SK-N-SH (cell line): ENCODE measurements at regions not wholly inside any gene's neighbourhood (a gene's known extent, or its start where the extent isn't known, plus 50 kb on each side); places are given as distances from the start of the nearest gene placed in this dataset.

Source experiments
- CTCF ChIA-PET: fragments of 300-600, 350-600 bp; formaldehyde crosslinking; extraction: SDS; loops from one replicate; lab custom pipeline; 2021; lab: Yijun Ruan, JAX
- POLR2A ChIA-PET: fragments of 350-600 bp; sonication (Branson Sonifier 250); formaldehyde crosslinking; extraction: SDS; loops from one replicate; lab custom pipeline; 2020; ENCODE audit warnings: antibody characterized with exemption, inconsistent platforms; lab: Yijun Ruan, JAX
- DNase-seq: peaks from one replicate; pipeline ENCODE4 v3.0.0; 2012
- H2AFZ ChIP-seq: fragments of 200-600 bp; sonication (generic); 2 replicates; pipeline ENCODE4 v1.8.1; 2016; ENCODE audit warnings: antibody characterized with exemption, mild to moderate bottlenecking, low read depth
- H3F3A ChIP-seq: fragments of 200-600 bp; sonication (generic); replicated peaks from 2 replicates; pipeline ENCODE3; 2016; ENCODE audit warnings: antibody characterized with exemption, mild to moderate bottlenecking; ENCODE audit not compliant: insufficient read depth
- H3K27ac ChIP-seq, 2 experiments: fragments of 200-500 bp in 1 of 2; fragments of 200-600 bp in 1 of 2; sonication (Bioruptor generic) in 1 of 2; sonication (generic), shearing (Covaris generic) in 1 of 2; 2 replicates each; pipeline versions ENCODE4 v1.5.1 to v1.6.1; 2014 to 2016; ENCODE audit warnings: low read depth in 2 of 2, inconsistent platforms in 1 of 2, low read length in 1 of 2, mild to moderate bottlenecking in 1 of 2, mixed read lengths in 1 of 2
- H3K27me3 ChIP-seq: fragments of 200-600 bp; sonication (generic), shearing (Covaris generic); 2 replicates; pipeline ENCODE4 v1.6.1; 2016; ENCODE audit warnings: mixed run types; ENCODE audit not compliant: insufficient read depth
- H3K36me3 ChIP-seq, 2 experiments: fragments of 200-500 bp in 1 of 2; fragments of 200-600 bp in 1 of 2; sonication (Bioruptor generic) in 1 of 2; sonication (generic) in 1 of 2; replicated peaks in 1 of 2; 2 replicates each; pipeline versions ENCODE3 to v1.5.1; 2014 to 2016; ENCODE audit warnings: low read length in 1 of 2, mild to moderate bottlenecking in 1 of 2; ENCODE audit not compliant: insufficient read depth in 2 of 2, control insufficient read depth in 1 of 2
- H3K4me1 ChIP-seq, 2 experiments: fragments of 200-500 bp in 1 of 2; fragments of 200-600 bp in 1 of 2; sonication (Bioruptor generic) in 1 of 2; sonication (generic), shearing (Covaris generic) in 1 of 2; 2 replicates each; pipeline versions ENCODE4 v1.5.1 to v1.6.1; 2014 to 2016; ENCODE audit warnings: low read depth in 1 of 2, low read length in 1 of 2, mixed run types in 1 of 2; ENCODE audit not compliant: insufficient read depth in 2 of 2, control insufficient read depth in 1 of 2
- H3K4me2 ChIP-seq: fragments of 200-600 bp; sonication (generic), shearing (Covaris generic); 2 replicates; pipeline ENCODE4 v1.6.1; 2017; ENCODE audit warnings: mixed run types
- H3K4me3 ChIP-seq, 2 experiments: fragments of 200-500 bp in 1 of 2; fragments of 200-600 bp in 1 of 2; sonication (Bioruptor generic) in 1 of 2; sonication (generic), shearing (Covaris generic) in 1 of 2; 2 replicates each; pipeline versions ENCODE4 v1.5.1 to v1.8.1; 2014 to 2016; ENCODE audit warnings: low read depth in 2 of 2, inconsistent platforms in 1 of 2, low read length in 1 of 2, mild to moderate bottlenecking in 1 of 2, mixed read lengths in 1 of 2, moderate library complexity in 1 of 2
- H3K79me2 ChIP-seq: fragments of 200-600 bp; sonication (generic); 2 replicates; pipeline ENCODE4 v1.8.1; 2017; ENCODE audit warnings: mild to moderate bottlenecking; ENCODE audit not compliant: insufficient read depth
- H3K9ac ChIP-seq: fragments of 200-600 bp; sonication (generic); 2 replicates; pipeline ENCODE4 v1.6.1; 2017; ENCODE audit warnings: mixed run types
- H3K9me2 ChIP-seq: fragments of 200-600 bp; sonication (generic); 2 replicates; pipeline ENCODE4 v1.6.1; 2017; ENCODE audit warnings: mixed run types
- H3K9me3 ChIP-seq: fragments of 200-600 bp; sonication (generic); 2 replicates; pipeline ENCODE4 v1.6.1; 2017; ENCODE audit warnings: mixed run types, mild to moderate bottlenecking, moderate library complexity
- H4K20me1 ChIP-seq: fragments of 200-600 bp; sonication (generic); 2 replicates; pipeline ENCODE4 v1.6.1; 2017; ENCODE audit warnings: mild to moderate bottlenecking, mixed run types; ENCODE audit not compliant: insufficient read depth
- CTCF ChIP-seq: fragments of 200-600 bp; sonication (generic); IDR thresholded peaks from 2 replicates; pipeline ENCODE4 v1.6.1; 2017; ENCODE audit warnings: antibody characterized with exemption, mild to moderate bottlenecking, moderate library complexity
- MAX ChIP-seq: IDR thresholded peaks from 2 replicates; pipeline ENCODE4 v1.4.0; 2012; ENCODE audit warnings: low read depth
- MXI1 ChIP-seq: IDR thresholded peaks from 2 replicates; pipeline ENCODE4 v1.6.1; 2012; ENCODE audit warnings: mild to moderate bottlenecking, low read depth, low read length, improper control_type of control experiment
- PBX3 ChIP-seq: IDR thresholded peaks from 2 replicates; pipeline ENCODE4; 2012
- RXRA ChIP-seq: IDR thresholded peaks from 2 replicates; pipeline ENCODE4 v1.4.0; 2012; ENCODE audit warnings: low read depth, mild to moderate bottlenecking, borderline replicate concordance
- TAF1 ChIP-seq: IDR thresholded peaks from 2 replicates; pipeline ENCODE4 v1.6.1; 2012; ENCODE audit warnings: low read depth, mild to moderate bottlenecking, low read length, moderate library complexity, borderline replicate concordance
- YY1 ChIP-seq: IDR thresholded peaks from 2 replicates; pipeline ENCODE4 v1.4.0; 2012; ENCODE audit warnings: low read depth, mild to moderate bottlenecking
- WGBS: methylation state at CpG from one replicate; pipeline ENCODE4 v1.1.6; 2017; ENCODE audit warnings: low lambda C conversion rate; 5-methylcytosine and 5-hydroxymethylcytosine counted together

GRCh38 chr7:31261341-31261740 is 79.2 kb downstream of the NEUROD6 start:
- no peak for TF ChIP-seq RXRA
- no peak for TF ChIP-seq MXI1
- TF ChIP-seq, all 33 proteins: peak for 0
- no peak overlapping the region for H2AFZ ChIP-seq
- peaks cover 8% of the 10 kb centered on the region; the same call in 1 of the 2 replicates for H3K9me3 ChIP-seq
- H3K9me2 ChIP-seq, result peaks cover 6% of the 10 kb centered on the region; the same call in 1 of the 2 replicates
- no peaks in the 10 kb centered on the region for H4K20me1 ChIP-seq
- peaks cover 17% of the 10 kb centered on the region; the same call in 1 of the 2 replicates for H3K27me3 ChIP-seq
- H3K4me2 ChIP-seq, result no peak overlapping the region
- no peaks in the 10 kb centered on the region for H3K36me3 ChIP-seq
- POLR2A ChIA-PET, result no interaction called here
- CTCF ChIA-PET, result interaction anchor here (0.6 to 1.5 kb wide), 2 partner anchors 11 to 127 kb away, joined by 3 to 5 read pairs; no protein-coding TSS in a partner anchor
- H3K4me3 ChIP-seq, result no peak overlapping the region
- no peak overlapping the region for H3K9ac ChIP-seq
- no peak for DNase-seq
- no peak overlapping the region for H3K27ac ChIP-seq
- H3F3A ChIP-seq, result no peaks in the 10 kb centered on the region
- no peaks in the 10 kb centered on the region for H3K4me1 ChIP-seq
- 9% methylated on average over 7 of the region's 7 CpGs for WGBS
- H3K79me2 ChIP-seq, result no peaks in the 10 kb centered on the region

- H3K79me2 ChIP-seq, result no peaks in the 10 kb centered on the region
- H3K9ac ChIP-seq, result no peak overlapping the region
- no peak overlapping the region for H3K27ac ChIP-seq
- ChIA-PET CTCF (interaction anchor here (0.6 kb wide), 1 partner anchor 126 kb away, joined by 3 read pairs; no protein-coding TSS in a partner anchor), POLR2A (no interaction called here)
- H3K9me3 ChIP-seq, result peaks cover 7% of the 10 kb centered on the region; the same call in 1 of the 2 replicates
- no peak overlapping the region for H2AFZ ChIP-seq
- H3K27me3 ChIP-seq, result peaks cover 17% of the 10 kb centered on the region; the same call in 1 of the 2 replicates
- H3K4me1 ChIP-seq, result no peaks in the 10 kb centered on the region
- no peak overlapping the region for H3K4me3 ChIP-seq
- DNase-seq, result no peak
- H3K36me3 ChIP-seq, result no peaks in the 10 kb centered on the region
- no peak overlapping the region for H3K4me2 ChIP-seq
- TF ChIP-seq MAX (no peak), PBX3 (no peak), TAF1 (no peak), YY1 (no peak)
- peaks cover 6% of the 10 kb centered on the region; the same call in 1 of the 2 replicates for H3K9me2 ChIP-seq
- no peaks in the 10 kb centered on the region for H3F3A ChIP-seq
- H4K20me1 ChIP-seq, result no peaks in the 10 kb centered on the region
These were observed 79.7 kb downstream of the NEUROD6 start for GRCh38 chr7:31260851-31261250.

GRCh38 chr7:31258391-31258790 is 82.1 kb downstream of the NEUROD6 start:
- Histone ChIP-seq H3K9ac (no peak overlapping the region), H3K79me2 (no peaks in the 10 kb centered on the region), H3K4me1 (no peaks in the 10 kb centered on the region), H3K36me3 (no peaks in the 10 kb centered on the region), H3K4me2 (no peak overlapping the region), H3K9me2 (no peaks in the 10 kb centered on the region), H4K20me1 (no peaks in the 10 kb centered on the region), H3K27me3 (peaks cover 32% of the 10 kb centered on the region), H3K9me3 (no peaks in the 10 kb centered on the region), H3F3A (no peaks in the 10 kb centered on the region), H2AFZ (no peak overlapping the region), H3K27ac (no peak overlapping the region), H3K4me3 (no peak overlapping the region)
- WGBS, result 3% methylated on average over 2 of the region's 2 CpGs
- TF ChIP-seq MXI1 (no peak), CTCF (no peak)
- DNase-seq, result no peak
- POLR2A ChIA-PET, result no interaction called here
- CTCF ChIA-PET, result no interaction called here
